ENCODE measurements at regions not wholly inside any gene's neighbourhood (a gene's known extent, or its start where the extent isn't known, plus 50 kb on each side); places are given as distances from the start of the nearest gene placed in this dataset.

DNA sequence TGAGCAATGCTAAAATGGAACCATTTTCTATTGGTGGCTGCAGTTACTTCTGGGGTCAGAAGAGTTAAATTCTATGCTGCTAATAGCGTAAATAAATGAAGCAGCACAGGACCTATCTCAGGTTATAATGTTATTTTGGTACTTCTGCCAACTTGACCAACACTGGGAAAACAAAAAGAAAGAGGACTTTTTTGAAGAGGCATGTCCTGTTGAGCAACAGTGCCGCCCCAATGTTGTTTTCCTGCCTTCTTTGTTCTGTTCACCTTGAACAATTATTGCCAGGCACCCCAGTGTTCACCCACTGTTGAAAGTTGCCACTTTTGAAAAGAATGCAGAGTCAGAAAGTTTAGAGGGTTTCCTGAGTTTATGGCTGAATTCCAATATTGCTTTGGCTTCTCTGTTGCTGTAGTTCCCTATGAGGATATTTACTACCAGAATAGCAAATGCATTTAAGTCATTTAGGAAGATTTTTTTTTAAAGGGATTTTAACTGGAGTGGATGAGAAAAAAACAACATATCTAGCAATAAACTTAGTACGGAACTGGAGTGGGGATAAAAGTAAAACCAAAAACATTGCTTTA, 679.0 kb upstream of the DPPA4 start:
- H3K9me1 ChIP-seq (ENCODE audit: control insufficient read depth, insufficient read depth, low read length) = no peaks in the 10 kb centered on the region
- H3K27ac ChIP-seq (ENCODE audit: extremely low read depth, low read depth, low read length) = no peak overlapping the region
- no peaks in the 10 kb centered on the region for H3K27me3 ChIP-seq (ENCODE audit: control insufficient read depth in 2 of 2, insufficient read depth in 2 of 2, low read length in 2 of 2)
- H3K9me3 ChIP-seq (replicated peaks; ENCODE audit: control insufficient read depth, insufficient read depth, low read depth, low read length) = no peaks in the 10 kb centered on the region
- H4K20me1 ChIP-seq (replicated peaks; ENCODE audit: control insufficient read depth, insufficient read depth, low read length) = no peaks in the 10 kb centered on the region
- H3K4me1 ChIP-seq (replicated peaks in 1 of 2; ENCODE audit: control insufficient read depth in 2 of 2, insufficient read depth in 2 of 2, low read length in 2 of 2) = no peaks in the 10 kb centered on the region
- DNase-seq (ENCODE audit: extremely low read depth in 1 of 4, low spot score in 3 of 4) (no peak), ATAC-seq (no peak), FAIRE-seq (no peak)
- no peak overlapping the region for H3K4me3 ChIP-seq
- ChIA-PET CTCF (ENCODE audit: low intra/inter-chr PET ratio) (no interaction called here), POLR2A (no interaction called here)
- in situ Hi-C loops (cut with MboI) = no loop called here
- intact Hi-C loops (cut with micrococcal nuclease) = no loop called here
- no peak overlapping the region for H3K9ac ChIP-seq (ENCODE audit: insufficient read depth in 1 of 2, low read depth in 2 of 2, low read length in 2 of 2)
- no peak overlapping the region for H2AFZ ChIP-seq (ENCODE audit: low read depth, low read length)
- no TSS peak for BruUV-seq (replicated peaks)
- H3K36me3 ChIP-seq (ENCODE audit: control insufficient read depth, insufficient read depth, low read length) = no peaks in the 10 kb centered on the region
- no peaks in the 10 kb centered on the region for H3K79me2 ChIP-seq (ENCODE audit: control insufficient read depth, insufficient read depth, low read length)
- 5% methylated on average over 3 of the region's 3 CpGs for WGBS (ENCODE audit: insufficient coverage, low coverage, missing lambda C conversion rate)
- H3K4me2 ChIP-seq (ENCODE audit: insufficient read depth, low read length) = no peak overlapping the region
- TF ChIP-seq FOXK1 (CRISPR knock-in tag; IDR thresholded peaks at IDR 0.05; ENCODE audit: borderline replicate concordance) = no peak
- no peak for TF ChIP-seq KDM4B (IDR thresholded peaks at IDR 0.05; ENCODE audit: borderline replicate concordance in 2 of 2, low read depth in 1 of 2)
- no peak for TF ChIP-seq PCBP2 (IDR thresholded peaks at IDR 0.05; ENCODE audit: low read depth, low read length, poor library complexity, severe bottlenecking)
- TF ChIP-seq, protein P1, sequence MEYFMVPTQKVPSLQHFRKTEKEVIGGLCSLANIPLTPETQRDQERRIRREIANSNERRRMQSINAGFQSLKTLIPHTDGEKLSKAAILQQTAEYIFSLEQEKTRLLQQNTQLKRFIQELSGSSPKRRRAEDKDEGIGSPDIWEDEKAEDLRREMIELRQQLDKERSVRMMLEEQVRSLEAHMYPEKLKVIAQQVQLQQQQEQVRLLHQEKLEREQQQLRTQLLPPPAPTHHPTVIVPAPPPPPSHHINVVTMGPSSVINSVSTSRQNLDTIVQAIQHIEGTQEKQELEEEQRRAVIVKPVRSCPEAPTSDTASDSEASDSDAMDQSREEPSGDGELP (CRISPR knock-in tag; IDR thresholded peaks at IDR 0.05; ENCODE audit: borderline replicate concordance) = no peak
- TF ChIP-seq FOXJ2 (tag; IDR thresholded peaks at IDR 0.05) = no peak
- no peak for TF ChIP-seq ZNF407 (IDR thresholded peaks at IDR 0.05; ENCODE audit: low read depth)
- TF ChIP-seq ZNF165 (CRISPR knock-in tag; IDR thresholded peaks at IDR 0.05; ENCODE audit: borderline replicate concordance) = no peak
- TF ChIP-seq CHD4 (IDR thresholded peaks at IDR 0.05; ENCODE audit: insufficient read depth, insufficient replicate concordance, low read depth, low read length, poor library complexity, severe bottlenecking) = no peak
- no peak for TF ChIP-seq ZNF766 (CRISPR knock-in tag; conservative IDR thresholded peaks at IDR 0.05)
- TF ChIP-seq HDAC8 (tag; IDR thresholded peaks at IDR 0.05) = no peak
- TF ChIP-seq HMG20B (CRISPR knock-in tag; IDR thresholded peaks at IDR 0.05) = no peak
- TF ChIP-seq MTA2 (IDR thresholded peaks at IDR 0.05; ENCODE audit: low read depth) = no peak
- no peak for TF ChIP-seq BRD4 (IDR thresholded peaks at IDR 0.05)
- no peak for TF ChIP-seq ZNF696 (CRISPR knock-in tag; conservative IDR thresholded peaks at IDR 0.05)

Measured in K562 (cell line).